ENCODE measurements at regions not wholly inside any gene's neighbourhood (a gene's known extent, or its start where the extent isn't known, plus 50 kb on each side); places are given as distances from the start of the nearest gene placed in this dataset.
A peak's percentile ranks its signal among the peaks of the same experiment; 100 is the strongest.

DNA sequence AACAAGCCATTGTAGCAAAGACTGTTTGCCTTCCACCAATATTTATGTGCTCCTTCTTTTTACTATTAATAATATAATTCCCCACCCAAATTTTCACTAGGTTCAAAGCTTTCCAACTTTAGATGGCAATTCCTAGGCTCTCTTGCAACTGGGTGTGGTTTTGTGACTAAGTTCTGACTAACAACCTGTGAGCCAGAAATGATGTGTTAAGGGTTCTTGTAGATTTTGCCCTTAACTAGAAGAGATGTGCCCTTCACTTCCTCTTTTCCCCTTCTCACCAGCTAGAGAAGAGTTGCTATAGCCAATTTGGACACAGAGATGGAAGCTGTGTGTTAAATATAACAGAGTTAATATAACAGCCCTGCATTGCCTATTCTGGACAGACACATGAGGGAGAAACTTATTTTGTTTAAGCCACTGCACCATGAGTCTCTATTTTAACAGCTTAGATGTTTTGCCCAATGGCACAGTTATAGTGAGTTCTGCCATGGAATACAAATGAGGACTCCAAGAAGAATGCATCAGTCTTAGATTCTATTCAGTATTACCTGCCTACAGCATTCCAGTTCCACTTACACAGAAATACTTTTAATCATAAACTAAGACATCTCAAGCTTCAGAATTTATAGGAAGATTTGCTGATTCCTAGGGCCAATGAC, 216.2 kb downstream of the DUSP6 start:
- Histone ChIP-seq H3K4me1 (peaks cover 0 to 24% (median 10%) of the 10 kb centered on the region in 12 donors), H3K27ac (peak overlapping the region in 1 of 12 donors; percentile 10), H3K9me3 (no peaks in the 10 kb centered on the region), H3K27me3 (no peaks in the 10 kb centered on the region), H3K36me3 (no peaks in the 10 kb centered on the region), H3K4me3 (no peak overlapping the region)
- no peak for DNase-seq
- ATAC-seq, result no peak
- TF ChIP-seq CTCF (IDR thresholded peaks at IDR 0.05) (no peak), POLR2A (IDR thresholded peaks at IDR 0.05) (no peak)
- intact Hi-C loops (cut with DNase I), result loop anchor here in 2 of 10 donors (10.0 kb wide), 1 partner anchor 219 kb away; the partner anchor contains the start of gene DUSP6 (in 2 of the 2)

- H3K9me3 ChIP-seq, result no peaks in the 10 kb centered on the region
- no peak overlapping the region for H3K4me3 ChIP-seq
- intact Hi-C loops (cut with DNase I), result loop anchor here in 3 of 10 donors (5.0 to 10.0 kb wide), 2 partner anchors 78 to 221 kb away; partner anchors contain the start of gene DUSP6 (in 2 of the 3)
- H3K4me1 ChIP-seq, result peaks cover 0 to 13% (median 8%) of the 10 kb centered on the region in 12 donors
- no peaks in the 10 kb centered on the region for H3K36me3 ChIP-seq
- DNase-seq, result peak in 2 of 5 donors; percentile 20 to 45
- no peaks in the 10 kb centered on the region for H3K27me3 ChIP-seq
- TF ChIP-seq POLR2A (IDR thresholded peaks at IDR 0.05), result no peak
- no peak for TF ChIP-seq CTCF (IDR thresholded peaks at IDR 0.05)
- WGBS, 4 donors, result 18 to 32% (median 27%) methylated on average over 3 of the region's 3 CpGs
- peak overlapping the region in 6 of 12 donors; percentile 3 to 63 (median 30) for H3K27ac ChIP-seq
- peak; percentile 35 to 85 (median 81) for ATAC-seq
These were observed 218.0 kb downstream of the DUSP6 start for GRCh38 chr12:89134213-89134770.

GRCh38 chr12:89129167-89129870, 223.0 kb downstream of the DUSP6 start:
- Histone ChIP-seq H3K36me3 (no peaks in the 10 kb centered on the region), H3K4me1 (peaks cover 0 to 11% (median 2%) of the 10 kb centered on the region in 12 donors), H3K9me3 (no peaks in the 10 kb centered on the region), H3K27me3 (no peaks in the 10 kb centered on the region), H3K27ac (no peak overlapping the region), H3K4me3 (no peak overlapping the region)
- intact Hi-C loops (cut with DNase I), result no loop called here
- ATAC-seq (no peak), DNase-seq (no peak)
- 76% methylated on average over 3 of the region's 3 CpGs for WGBS, 4 donors
- TF ChIP-seq CTCF (IDR thresholded peaks at IDR 0.05) (no peak), POLR2A (IDR thresholded peaks at IDR 0.05) (no peak)

DNA sequence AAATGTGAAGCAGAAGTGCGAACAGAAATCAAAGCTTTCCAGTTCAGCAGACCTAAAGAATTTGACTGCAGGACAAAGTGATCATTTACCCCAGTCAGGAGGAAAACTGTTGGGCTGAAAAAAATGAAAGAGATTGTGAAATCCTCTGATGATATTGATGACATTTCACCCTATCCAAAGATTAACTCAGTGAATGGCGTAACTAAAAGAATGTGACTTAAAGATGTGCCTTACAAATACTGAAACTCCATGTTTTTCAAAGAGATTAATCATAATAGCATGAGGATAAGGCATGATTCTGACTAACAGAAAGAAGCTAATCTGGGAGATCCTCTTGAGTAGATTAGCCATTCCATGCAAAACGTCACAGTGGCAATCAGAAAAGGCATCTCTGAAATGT, 225.6 kb downstream of the DUSP6 start:
- DNase-seq, result no peak
- intact Hi-C loops (cut with DNase I), result no loop called here

More for the DNA sequence above, 225.6 kb downstream of the DUSP6 start:
- H3K27me3 ChIP-seq, result no peaks in the 10 kb centered on the region
- H3K9me3 ChIP-seq, result no peaks in the 10 kb centered on the region
- no peak for ATAC-seq
- H3K36me3 ChIP-seq, result no peaks in the 10 kb centered on the region
- 92 to 96% (median 94%) methylated on average over 3 of the region's 3 CpGs for WGBS, 4 donors
- TF ChIP-seq POLR2A (IDR thresholded peaks at IDR 0.05) (no peak), CTCF (IDR thresholded peaks at IDR 0.05) (no peak)
- no peak overlapping the region for H3K27ac ChIP-seq
- no peaks in the 10 kb centered on the region for H3K4me1 ChIP-seq
- no peak overlapping the region for H3K4me3 ChIP-seq

Data from heart left ventricle (tissue), 16 donors.